Upper lobe of left lung (tissue), 6 donors: ENCODE measurements at regions not wholly inside any gene's neighbourhood (a gene's known extent, or its start where the extent isn't known, plus 50 kb on each side); places are given as distances from the start of the nearest gene placed in this dataset.

Source experiments
- ATAC-seq, 2 donors: fragments of 200-7000 bp; cut with Tn5 transposase; one replicate each; pipeline ENCODE4 v1.9.1; 2022; ENCODE audit warnings: mild to moderate bottlenecking in 2 of 2, moderate library complexity in 2 of 2; ENCODE audit not compliant: low FRiP score in 2 of 2
- DNase-seq, 2 donors: peaks; one replicate each; pipeline ENCODE4 v3.0.0-alpha.2; 2019 to 2020
- H3K27ac ChIP-seq, 4 donors: fragments of 200-600 bp; sonication (generic); one replicate each; pipeline ENCODE4 v1.5.1; 2016 to 2019
- H3K27me3 ChIP-seq, 4 donors: fragments of 200-600 bp; sonication (generic); one replicate each; pipeline ENCODE4 v1.5.1; 2017 to 2019
- H3K36me3 ChIP-seq, 4 donors: fragments of 200-600 bp; sonication (generic); one replicate each; pipeline ENCODE4 v1.5.1; 2016 to 2019
- H3K4me1 ChIP-seq, 4 donors: fragments of 200-600 bp; sonication (generic); one replicate each; pipeline ENCODE4 v1.5.1; 2018 to 2019
- H3K4me3 ChIP-seq, 4 donors: fragments of 200-600 bp; sonication (generic); one replicate each; pipeline ENCODE4 v1.5.1; 2017 to 2019; ENCODE audit warnings: mild to moderate bottlenecking in 2 of 4, moderate library complexity in 1 of 4
- H3K9me3 ChIP-seq, 4 donors: fragments of 200-600 bp; sonication (generic); one replicate each; pipeline ENCODE4 v1.5.1; 2018 to 2019
- CTCF ChIP-seq, 6 experiments: fragments of 450-650 bp in 4 of 6; fragments of 200-600 bp in 2 of 6; sonication (generic) in 2 of 6; IDR thresholded peaks; one replicate each; pipeline ENCODE4 v1.5.1; 2016 to 2019; ENCODE audit warnings: antibody characterized with exemption in 6 of 6
- EP300 ChIP-seq, 4 donors: sonication (generic); formaldehyde crosslinking; IDR thresholded peaks; one replicate each; pipeline ENCODE4 v1.5.1; 2017; ENCODE audit warnings: antibody characterized with exemption in 4 of 4, control low read depth in 2 of 4
- POLR2A ChIP-seq, 4 donors: fragments of 450-650 bp; IDR thresholded peaks; one replicate each; pipeline ENCODE4 v1.5.1; 2016 to 2017; ENCODE audit warnings: antibody characterized with exemption in 4 of 4, mild to moderate bottlenecking in 2 of 4
- POLR2AphosphoS5 ChIP-seq, 2 donors: sonication (generic); formaldehyde crosslinking; IDR thresholded peaks; one replicate each; pipeline ENCODE4 v1.5.1; 2017; ENCODE audit warnings: antibody characterized with exemption in 2 of 2
- WGBS, 2 donors: methylation state at CpG; one replicate each; pipeline ENCODE4 v1.1.5; 2017 to 2018; 5-methylcytosine and 5-hydroxymethylcytosine counted together
- donor health status: DM: no; HTN: no; CAD: no; lungs with moderate emphysema.
- donor health status: DM: no; HTN: yes; CAD: no; lungs with severe emphysema.

GRCh38 chr6:104239971-104240370 is 619.7 kb downstream of the HACE1 start:
- Histone ChIP-seq H3K27me3 (no peaks in the 10 kb centered on the region), H3K27ac (no peak overlapping the region), H3K4me3 (no peak overlapping the region), H3K4me1 (no peaks in the 10 kb centered on the region), H3K9me3 (no peaks in the 10 kb centered on the region), H3K36me3 (no peaks in the 10 kb centered on the region)
- 71 to 73% methylated on average over 5 of the region's 5 CpGs for WGBS, 2 donors
- TF ChIP-seq CTCF (IDR thresholded peaks at IDR 0.05): no peak
- TF ChIP-seq POLR2A (IDR thresholded peaks at IDR 0.05): no peak
- no peak for TF ChIP-seq EP300 (IDR thresholded peaks at IDR 0.05)
- TF ChIP-seq POLR2AphosphoS5 (IDR thresholded peaks at IDR 0.05): no peak
- DNase-seq (no peak), ATAC-seq (no peak)

- Histone ChIP-seq H3K27ac (no peak overlapping the region), H3K27me3 (no peaks in the 10 kb centered on the region), H3K9me3 (no peaks in the 10 kb centered on the region), H3K4me3 (no peak overlapping the region), H3K4me1 (no peaks in the 10 kb centered on the region), H3K36me3 (no peaks in the 10 kb centered on the region)
- TF ChIP-seq EP300 (IDR thresholded peaks at IDR 0.05): no peak
- DNase-seq (no peak), ATAC-seq (no peak)
- 58 to 67% methylated on average over 3 of the region's 3 CpGs for WGBS, 2 donors
Observed at GRCh38 chr6:104229057-104229456, 630.7 kb downstream of the HACE1 start.

GRCh38 chr6:104227508-104227907 is 632.2 kb downstream of the HACE1 start:
- DNase-seq (peak in 1 of 2 donors; percentile 22), ATAC-seq (peak in 1 of 2 donors; percentile 19)
- 19 to 50% methylated on average over 2 of the region's 2 CpGs for WGBS, 2 donors
- Histone ChIP-seq H3K27ac (no peak overlapping the region), H3K9me3 (no peaks in the 10 kb centered on the region), H3K27me3 (no peaks in the 10 kb centered on the region), H3K4me1 (no peaks in the 10 kb centered on the region), H3K4me3 (no peak overlapping the region), H3K36me3 (no peaks in the 10 kb centered on the region)
- TF ChIP-seq POLR2A (IDR thresholded peaks at IDR 0.05): no peak
- no peak for TF ChIP-seq CTCF (IDR thresholded peaks at IDR 0.05)
- no peak for TF ChIP-seq POLR2AphosphoS5 (IDR thresholded peaks at IDR 0.05)
- no peak for TF ChIP-seq EP300 (IDR thresholded peaks at IDR 0.05)

- no peaks in the 10 kb centered on the region for H3K9me3 ChIP-seq
- WGBS, 2 donors: 61 to 64% methylated on average over 4 of the region's 4 CpGs
- no peak for TF ChIP-seq POLR2AphosphoS5 (IDR thresholded peaks at IDR 0.05)
- TF ChIP-seq POLR2A (IDR thresholded peaks at IDR 0.05): no peak
- TF ChIP-seq EP300 (IDR thresholded peaks at IDR 0.05): no peak
- TF ChIP-seq CTCF (IDR thresholded peaks at IDR 0.05): no peak
- no peaks in the 10 kb centered on the region for H3K27me3 ChIP-seq
- H3K36me3 ChIP-seq: no peaks in the 10 kb centered on the region
- DNase-seq (no peak), ATAC-seq (no peak)
- no peak overlapping the region for H3K27ac ChIP-seq
- no peak overlapping the region for H3K4me3 ChIP-seq
- no peaks in the 10 kb centered on the region for H3K4me1 ChIP-seq
Observed at GRCh38 chr6:104226790-104227446, 632.8 kb downstream of the HACE1 start.

- DNase-seq: no peak
- H3K4me3 ChIP-seq: no peak overlapping the region
- no peaks in the 10 kb centered on the region for H3K36me3 ChIP-seq
- no peak overlapping the region for H3K27ac ChIP-seq
- H3K27me3 ChIP-seq: no peaks in the 10 kb centered on the region
- TF ChIP-seq EP300 (IDR thresholded peaks at IDR 0.05): no peak
- TF ChIP-seq POLR2AphosphoS5 (IDR thresholded peaks at IDR 0.05): no peak
- TF ChIP-seq POLR2A (IDR thresholded peaks at IDR 0.05): no peak
- ATAC-seq: no peak
- WGBS, 2 donors: 43 to 67% methylated on average over 3 of the region's 3 CpGs
- no peaks in the 10 kb centered on the region for H3K9me3 ChIP-seq
- H3K4me1 ChIP-seq: no peaks in the 10 kb centered on the region
Observed at GRCh38 chr6:104218116-104218515, 641.6 kb downstream of the HACE1 start.

- no peak overlapping the region for H3K27ac ChIP-seq
- H3K36me3 ChIP-seq: no peaks in the 10 kb centered on the region
- H3K4me1 ChIP-seq: no peaks in the 10 kb centered on the region
- DNase-seq (no peak), ATAC-seq (no peak)
- TF ChIP-seq POLR2A (IDR thresholded peaks at IDR 0.05) (no peak), EP300 (IDR thresholded peaks at IDR 0.05) (no peak), CTCF (IDR thresholded peaks at IDR 0.05) (no peak), POLR2AphosphoS5 (IDR thresholded peaks at IDR 0.05) (no peak)
- no peaks in the 10 kb centered on the region for H3K9me3 ChIP-seq
- WGBS, 2 donors: 63 to 66% methylated on average over 3 of the region's 3 CpGs
- H3K4me3 ChIP-seq: no peak overlapping the region
- no peaks in the 10 kb centered on the region for H3K27me3 ChIP-seq
Observed at GRCh38 chr6:104214901-104215300, 644.8 kb downstream of the HACE1 start.
